ENCODE measurements at regions not wholly inside any gene's neighbourhood (a gene's known extent, or its start where the extent isn't known, plus 50 kb on each side); places are given as distances from the start of the nearest gene placed in this dataset.

DNA sequence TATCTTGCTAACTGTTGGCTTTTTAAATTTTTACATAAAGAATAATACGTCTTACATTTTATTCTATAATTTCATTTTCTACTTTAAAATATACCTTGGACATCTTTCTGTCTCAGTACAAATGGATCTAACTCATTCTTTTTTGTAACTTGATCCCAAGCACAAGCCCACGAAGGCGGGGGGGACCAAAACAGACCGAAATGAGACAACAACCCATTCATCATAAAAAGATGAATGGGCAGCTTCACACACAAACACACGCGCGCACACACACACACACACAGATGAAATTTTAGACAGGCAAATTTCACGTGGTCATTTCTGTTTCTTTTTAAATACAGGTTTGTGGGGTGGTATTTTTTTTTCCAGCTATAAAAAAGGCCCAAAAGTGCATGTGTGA lies 271.3 kb upstream of the TOPAZ1 start:
- WGBS (ENCODE audit: extremely low coverage, insufficient read length, low lambda C conversion rate): no CpG with 5 or more reads among the region's 8 CpGs
- no peaks in the 10 kb centered on the region for H3K79me2 ChIP-seq (ENCODE audit: insufficient read depth, low read length)
- no peak overlapping the region for H4K5ac ChIP-seq (ENCODE audit: insufficient read length, low read depth, low read length)
- no peak overlapping the region for H3T11ph ChIP-seq (ENCODE audit: low read length)
- DNase-seq: no peak
- no peak overlapping the region for H2BK5ac ChIP-seq (ENCODE audit: insufficient read length, low read length)
- no peak overlapping the region for H3K56ac ChIP-seq (ENCODE audit: insufficient read length, low read depth, low read length)
- no peaks in the 10 kb centered on the region for H3K27me3 ChIP-seq (ENCODE audit: insufficient read depth, low read length)
- Mint-ChIP-seq H3K9me3 (peaks cover 0 to 2% of the 10 kb centered on the region in 2 experiments; a peak in 2 of 5 replicates), H3K27ac (no peak overlapping the region), H3K27me3 (ENCODE audit: low read depth) (peaks cover 3% of the 10 kb centered on the region; the same call in 1 of the 2 replicates), H3K4me3 (no peak overlapping the region), H3K4me1 (peaks cover 60 to 61% of the 10 kb centered on the region in 2 experiments), H3K36me3 (ENCODE audit: insufficient read depth in 1 of 3, low read depth in 3 of 3) (peaks cover 0 to 4% (median 0%) of the 10 kb centered on the region in 3 experiments; a peak in 1 of 7 replicates)
- no peaks in the 10 kb centered on the region for H4K20me1 ChIP-seq (ENCODE audit: control insufficient read depth, insufficient read depth, insufficient read length)
- no peak overlapping the region for H3K9ac ChIP-seq (ENCODE audit: extremely low read depth, insufficient read length, low read length)
- no peak overlapping the region for H3K4me2 ChIP-seq (ENCODE audit: insufficient read depth, insufficient read length, low read length)
- no peak overlapping the region for H4K8ac ChIP-seq (replicated peaks; ENCODE audit: insufficient read length, low read depth, low read length)
- H2AK5ac ChIP-seq (ENCODE audit: insufficient read length, low read length): no peak overlapping the region
- no peak overlapping the region for H3K4ac ChIP-seq (ENCODE audit: low read depth, low read length)
- H3K14ac ChIP-seq (ENCODE audit: insufficient read depth, low read length): no peak overlapping the region
- no peak overlapping the region for H2BK120ac ChIP-seq (ENCODE audit: low read depth, low read length, poor library complexity, severe bottlenecking)
- no peak overlapping the region for H3K18ac ChIP-seq (ENCODE audit: insufficient read length, low read depth, low read length)
- TF ChIP-seq, protein P1, sequence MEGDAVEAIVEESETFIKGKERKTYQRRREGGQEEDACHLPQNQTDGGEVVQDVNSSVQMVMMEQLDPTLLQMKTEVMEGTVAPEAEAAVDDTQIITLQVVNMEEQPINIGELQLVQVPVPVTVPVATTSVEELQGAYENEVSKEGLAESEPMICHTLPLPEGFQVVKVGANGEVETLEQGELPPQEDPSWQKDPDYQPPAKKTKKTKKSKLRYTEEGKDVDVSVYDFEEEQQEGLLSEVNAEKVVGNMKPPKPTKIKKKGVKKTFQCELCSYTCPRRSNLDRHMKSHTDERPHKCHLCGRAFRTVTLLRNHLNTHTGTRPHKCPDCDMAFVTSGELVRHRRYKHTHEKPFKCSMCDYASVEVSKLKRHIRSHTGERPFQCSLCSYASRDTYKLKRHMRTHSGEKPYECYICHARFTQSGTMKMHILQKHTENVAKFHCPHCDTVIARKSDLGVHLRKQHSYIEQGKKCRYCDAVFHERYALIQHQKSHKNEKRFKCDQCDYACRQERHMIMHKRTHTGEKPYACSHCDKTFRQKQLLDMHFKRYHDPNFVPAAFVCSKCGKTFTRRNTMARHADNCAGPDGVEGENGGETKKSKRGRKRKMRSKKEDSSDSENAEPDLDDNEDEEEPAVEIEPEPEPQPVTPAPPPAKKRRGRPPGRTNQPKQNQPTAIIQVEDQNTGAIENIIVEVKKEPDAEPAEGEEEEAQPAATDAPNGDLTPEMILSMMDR (conservative IDR thresholded peaks at IDR 0.05): no peak
- H3K9me3 ChIP-seq (ENCODE audit: control insufficient read depth, low read depth, low read length): no peaks in the 10 kb centered on the region
- H2BK15ac ChIP-seq (ENCODE audit: low read depth, low read length): no peak overlapping the region
- H2BK20ac ChIP-seq (ENCODE audit: low read depth, low read length, poor library complexity, severe bottlenecking): no peak overlapping the region
- no peaks in the 10 kb centered on the region for H3K23me2 ChIP-seq (ENCODE audit: insufficient read length, low read depth, low read length, poor library complexity, severe bottlenecking)
- H2AFZ ChIP-seq (ENCODE audit: low read length): no peak overlapping the region
- H4K91ac ChIP-seq (ENCODE audit: insufficient read length, low read depth, low read length): no peak overlapping the region
- H3K23ac ChIP-seq (ENCODE audit: insufficient read length, low read depth, low read length): no peak overlapping the region
- H2BK12ac ChIP-seq (ENCODE audit: insufficient read length, low read depth, low read length): no peak overlapping the region
- H3K27ac ChIP-seq (ENCODE audit: insufficient read length, low read depth, low read length): no peak overlapping the region
- no peaks in the 10 kb centered on the region for H3K79me1 ChIP-seq (ENCODE audit: insufficient read depth, low read depth, low read length, poor library complexity, severe bottlenecking)
- peaks cover 18% of the 10 kb centered on the region for H3K4me1 ChIP-seq (ENCODE audit: insufficient read depth, low read length)

Data from H9 (cell line).